Heart left ventricle (tissue), 13 donors: ENCODE measurements at regions not wholly inside any gene's neighbourhood (a gene's known extent, or its start where the extent isn't known, plus 50 kb on each side); places are given as distances from the start of the nearest gene placed in this dataset.

Experiments
- POLR2A ChIP-seq, 2 donors: fragments of 450-650 bp; IDR thresholded peaks; one replicate each; pipeline ENCODE4 v1.6.1; 2017; ENCODE audit warnings: antibody characterized with exemption in 2 of 2, mild to moderate bottlenecking in 2 of 2, moderate library complexity in 2 of 2
- TF ChIP-seq, protein P1 (sequence below), 12 donors: fragments of 200-600 bp; sonication (generic) in 4 of 12; IDR thresholded peaks; one replicate each; pipeline versions ENCODE4 v1.5.0 to v1.8.0; 2018 to 2022; ENCODE audit warnings: antibody characterized with exemption in 12 of 12, mild to moderate bottlenecking in 5 of 12
- donor health status: ischemic (EF 13 %, LVEDD 7.1; RV severe dilation, severe dysfunction).
- donor health status: DM: no; HTN: yes; CAD: no.
- donor health status: DM: no; HTN: no; CAD: no.
- donor health status: ischemic (EF 25% LVEDD 6.9; RV normal size, moderate dysfunction).
- donor health status: ischemic (EF 25% LVEDD 5.7; RV mildly dilated, moderate dysfunction).
- donor health status: ischemic (EF 35%, LVEDD 5.7; RV mildly dilated, moderate dysfunction).
- donor health status: nonischemic (EF 11% LVEDD 7.7; RV severe dilation, severe dysfunction).
- donor health status: DM: yes; HTN: yes; CAD: no.
- donor health status: PGD.
- donor health status: ischemic (EF 29% LVEDD 5.4; RV normal size, mild dysfunction).
- donor health status: nonischemic (EF 23%, LVEDD 6.1; RV moderate dilation, normal function).

DNA sequence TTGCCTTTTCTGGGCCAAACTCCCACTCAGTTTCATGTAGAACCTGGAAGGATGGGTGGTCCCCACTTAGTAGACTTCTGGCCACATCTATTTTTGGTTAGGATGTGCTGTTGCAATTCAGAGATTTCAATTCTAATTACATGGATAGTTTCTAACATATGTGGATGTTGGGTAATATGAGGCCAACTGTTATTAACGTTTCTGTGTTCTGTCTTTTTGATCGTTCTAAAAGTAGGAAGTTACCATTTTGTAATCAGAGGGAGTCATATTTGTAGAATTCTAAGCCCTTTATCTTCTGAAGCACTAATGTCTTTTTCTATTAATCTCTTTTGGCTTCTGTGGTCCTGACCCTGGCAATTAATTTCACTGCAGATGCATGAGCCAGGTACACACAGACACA is 141.6 kb upstream of the SPEF2 start:
- TF ChIP-seq, protein P1, sequence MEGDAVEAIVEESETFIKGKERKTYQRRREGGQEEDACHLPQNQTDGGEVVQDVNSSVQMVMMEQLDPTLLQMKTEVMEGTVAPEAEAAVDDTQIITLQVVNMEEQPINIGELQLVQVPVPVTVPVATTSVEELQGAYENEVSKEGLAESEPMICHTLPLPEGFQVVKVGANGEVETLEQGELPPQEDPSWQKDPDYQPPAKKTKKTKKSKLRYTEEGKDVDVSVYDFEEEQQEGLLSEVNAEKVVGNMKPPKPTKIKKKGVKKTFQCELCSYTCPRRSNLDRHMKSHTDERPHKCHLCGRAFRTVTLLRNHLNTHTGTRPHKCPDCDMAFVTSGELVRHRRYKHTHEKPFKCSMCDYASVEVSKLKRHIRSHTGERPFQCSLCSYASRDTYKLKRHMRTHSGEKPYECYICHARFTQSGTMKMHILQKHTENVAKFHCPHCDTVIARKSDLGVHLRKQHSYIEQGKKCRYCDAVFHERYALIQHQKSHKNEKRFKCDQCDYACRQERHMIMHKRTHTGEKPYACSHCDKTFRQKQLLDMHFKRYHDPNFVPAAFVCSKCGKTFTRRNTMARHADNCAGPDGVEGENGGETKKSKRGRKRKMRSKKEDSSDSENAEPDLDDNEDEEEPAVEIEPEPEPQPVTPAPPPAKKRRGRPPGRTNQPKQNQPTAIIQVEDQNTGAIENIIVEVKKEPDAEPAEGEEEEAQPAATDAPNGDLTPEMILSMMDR (IDR thresholded peaks at IDR 0.05), result no peak
- TF ChIP-seq POLR2A (IDR thresholded peaks at IDR 0.05), result no peak
